ENCODE measurements at regions not wholly inside any gene's neighbourhood (a gene's known extent, or its start where the extent isn't known, plus 50 kb on each side); places are given as distances from the start of the nearest gene placed in this dataset.
"Not testable (repeated sequence)": the region's sequence is repeated elsewhere in the genome, so short reads cannot be mapped to it uniquely, and the experiment has no call there.

- Histone ChIP-seq H3K4me3 (peak overlapping the region; percentile 41 to 67 (median 50)), H3K27ac (peak overlapping the region; percentile 50 to 58)
- H3K4me1 ChIP-seq; intact Hi-C loops (cut with DNase I; ENCODE audit: low total_unique reads); H3K9me3 ChIP-seq; H3K27me3 ChIP-seq; H3K36me3 ChIP-seq: not testable (repeated sequence)
- peak; percentile 68 to 72 for DNase-seq (ENCODE audit: low spot score in 2 of 2)
These were observed 75.3 kb upstream of the PZP start for GRCh38 chr12:9283346-9284095.

GRCh38 chr12:9276990-9277389 lies 68.8 kb upstream of the PZP start:
- Histone ChIP-seq H3K27me3 (no peaks in the 10 kb centered on the region), H3K4me1 (no peaks in the 10 kb centered on the region), H3K36me3 (no peaks in the 10 kb centered on the region), H3K9me3 (no peaks in the 10 kb centered on the region), H3K27ac (no peak overlapping the region), H3K4me3 (no peak overlapping the region)
- TF ChIP-seq POLR2AphosphoS5 (IDR thresholded peaks at IDR 0.05) (no peak), POLR2A (IDR thresholded peaks at IDR 0.05) (no peak), CTCF (IDR thresholded peaks at IDR 0.05) (no peak)
- intact Hi-C loops (cut with DNase I; ENCODE audit: low total_unique reads): no loop called here
- no peak for DNase-seq (ENCODE audit: low spot score in 2 of 2)

GRCh38 chr12:9273276-9273675 lies 65.1 kb upstream of the PZP start:
- no peak overlapping the region for H3K27ac ChIP-seq
- H3K27me3 ChIP-seq: no peaks in the 10 kb centered on the region
- H3K4me1 ChIP-seq: no peaks in the 10 kb centered on the region
- intact Hi-C loops (cut with DNase I; ENCODE audit: low total_unique reads): no loop called here
- H3K9me3 ChIP-seq: no peaks in the 10 kb centered on the region
- no peak for TF ChIP-seq POLR2AphosphoS5 (IDR thresholded peaks at IDR 0.05)
- no peak for TF ChIP-seq CTCF (IDR thresholded peaks at IDR 0.05)
- TF ChIP-seq POLR2A (IDR thresholded peaks at IDR 0.05): no peak
- no peak overlapping the region for H3K4me3 ChIP-seq
- no peak for DNase-seq (ENCODE audit: low spot score in 2 of 2)
- no peaks in the 10 kb centered on the region for H3K36me3 ChIP-seq

- no peaks in the 10 kb centered on the region for H3K4me1 ChIP-seq
- no peaks in the 10 kb centered on the region for H3K9me3 ChIP-seq
- H3K4me3 ChIP-seq: no peak overlapping the region
- no peak for TF ChIP-seq POLR2A (IDR thresholded peaks at IDR 0.05)
- intact Hi-C loops (cut with DNase I; ENCODE audit: low total_unique reads): no loop called here
- H3K27ac ChIP-seq: no peak overlapping the region
- no peak for DNase-seq (ENCODE audit: low spot score in 2 of 2)
- H3K27me3 ChIP-seq: no peaks in the 10 kb centered on the region
- H3K36me3 ChIP-seq: no peaks in the 10 kb centered on the region
These were observed 63.7 kb upstream of the PZP start for GRCh38 chr12:9271875-9272274.

GRCh38 chr12:9264546-9264945 lies 56.4 kb upstream of the PZP start:
- DNase-seq (ENCODE audit: low spot score in 2 of 2): no peak

GRCh38 chr12:9260931-9261330 lies 52.7 kb upstream of the PZP start:
- intact Hi-C loops (cut with DNase I; ENCODE audit: low total_unique reads): no loop called here
- H3K27me3 ChIP-seq: no peaks in the 10 kb centered on the region
- H3K36me3 ChIP-seq: no peaks in the 10 kb centered on the region
- H3K9me3 ChIP-seq: no peaks in the 10 kb centered on the region
- no peak for DNase-seq (ENCODE audit: low spot score in 2 of 2)
- TF ChIP-seq POLR2AphosphoS5 (IDR thresholded peaks at IDR 0.05) (no peak), POLR2A (IDR thresholded peaks at IDR 0.05) (no peak), CTCF (IDR thresholded peaks at IDR 0.05) (no peak)
- no peak overlapping the region for H3K27ac ChIP-seq
- H3K4me3 ChIP-seq: no peak overlapping the region
- H3K4me1 ChIP-seq: no peaks in the 10 kb centered on the region

More at GRCh38 chr12:9264546-9264945, 56.4 kb upstream of the PZP start:
- Histone ChIP-seq H3K9me3 (no peaks in the 10 kb centered on the region), H3K27ac (no peak overlapping the region), H3K36me3 (no peaks in the 10 kb centered on the region), H3K4me1 (no peaks in the 10 kb centered on the region), H3K27me3 (no peaks in the 10 kb centered on the region), H3K4me3 (no peak overlapping the region)
- TF ChIP-seq POLR2A (IDR thresholded peaks at IDR 0.05) (no peak), POLR2AphosphoS5 (IDR thresholded peaks at IDR 0.05) (no peak), CTCF (IDR thresholded peaks at IDR 0.05) (no peak)
- intact Hi-C loops (cut with DNase I; ENCODE audit: low total_unique reads): no loop called here
